ENCODE measurements at regions not wholly inside any gene's neighbourhood (a gene's known extent, or its start where the extent isn't known, plus 50 kb on each side); places are given as distances from the start of the nearest gene placed in this dataset.

- no peak for TF ChIP-seq REST (IDR thresholded peaks at IDR 0.05; ENCODE audit: insufficient read depth in 1 of 2, low read depth in 2 of 2, low read length in 2 of 2)
- TF ChIP-seq POLR2AphosphoS5 (IDR thresholded peaks at IDR 0.05; ENCODE audit: low read depth, low read length), result no peak
Observed at GRCh38 chr11:19349340-19350025, 108.7 kb upstream of the E2F8 start.

Data from PFSK-1 (cell line).